Nephron progenitor cell (in vitro differentiated cells): ENCODE measurements at regions not wholly inside any gene's neighbourhood (a gene's known extent, or its start where the extent isn't known, plus 50 kb on each side); places are given as distances from the start of the nearest gene placed in this dataset.
"Not testable (repeated sequence)": the region's sequence is repeated elsewhere in the genome, so short reads cannot be mapped to it uniquely, and the experiment has no call there.

Experiments used
- DNase-seq: peaks from one replicate; pipeline ENCODE4 v3.0.0; 2021
- H3K27ac Mint-ChIP-seq: 2 replicates; pipeline ENCODE4 v1.8.0; 2021; ENCODE audit warnings: mild to moderate bottlenecking, moderate library complexity, mixed read lengths
- H3K27me3 Mint-ChIP-seq: 2 replicates; pipeline ENCODE4 v1.8.0; 2021; ENCODE audit warnings: mild to moderate bottlenecking, low read depth, mixed read lengths; ENCODE audit not compliant: poor library complexity
- H3K36me3 Mint-ChIP-seq: 2 replicates; pipeline ENCODE4 v1.8.0; 2021; ENCODE audit warnings: low read depth, mixed read lengths
- H3K4me1 Mint-ChIP-seq: 2 replicates; pipeline ENCODE4 v1.8.0; 2021; ENCODE audit warnings: mixed read lengths
- H3K4me3 Mint-ChIP-seq: 2 replicates; pipeline ENCODE4 v1.8.0; 2021; ENCODE audit warnings: mild to moderate bottlenecking, moderate library complexity, mixed read lengths
- H3K9me3 Mint-ChIP-seq: 2 replicates; pipeline ENCODE4 v1.8.0; 2021; ENCODE audit warnings: mild to moderate bottlenecking, moderate library complexity, mixed read lengths
- TF ChIP-seq, protein P1 (sequence below): fragments of 200-600 bp; sonication (generic); IDR thresholded peaks from 2 replicates; pipeline ENCODE4 v1.5.0; 2021; ENCODE audit warnings: antibody characterized with exemption

DNA sequence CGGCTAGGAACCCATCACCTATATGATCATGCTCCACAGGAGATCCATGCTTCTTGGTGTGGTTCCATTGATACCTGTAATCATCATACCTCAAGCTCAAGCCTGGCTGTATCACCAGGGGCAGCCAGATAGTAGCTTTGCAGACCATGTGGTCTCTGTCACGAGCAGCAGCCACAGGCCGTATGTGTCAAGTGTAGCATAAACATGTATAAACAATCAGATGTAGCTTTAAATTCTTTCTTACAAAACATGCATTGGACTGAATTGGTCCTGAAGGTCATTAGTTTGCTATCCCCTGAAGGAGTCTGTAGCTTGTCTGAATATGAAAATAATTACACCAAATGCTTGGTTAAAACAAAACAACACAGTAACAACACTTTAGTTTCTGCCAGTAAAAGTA lies 1223.2 kb upstream of the TMEM132C start:
- Mint-ChIP-seq H3K27ac (no peak overlapping the region), H3K4me1 (no peaks in the 10 kb centered on the region), H3K36me3 (no peaks in the 10 kb centered on the region), H3K4me3 (no peak overlapping the region), H3K9me3 (peaks cover 3% of the 10 kb centered on the region), H3K27me3 (peaks cover 3% of the 10 kb centered on the region)
- no peak for DNase-seq
- TF ChIP-seq, protein P1, sequence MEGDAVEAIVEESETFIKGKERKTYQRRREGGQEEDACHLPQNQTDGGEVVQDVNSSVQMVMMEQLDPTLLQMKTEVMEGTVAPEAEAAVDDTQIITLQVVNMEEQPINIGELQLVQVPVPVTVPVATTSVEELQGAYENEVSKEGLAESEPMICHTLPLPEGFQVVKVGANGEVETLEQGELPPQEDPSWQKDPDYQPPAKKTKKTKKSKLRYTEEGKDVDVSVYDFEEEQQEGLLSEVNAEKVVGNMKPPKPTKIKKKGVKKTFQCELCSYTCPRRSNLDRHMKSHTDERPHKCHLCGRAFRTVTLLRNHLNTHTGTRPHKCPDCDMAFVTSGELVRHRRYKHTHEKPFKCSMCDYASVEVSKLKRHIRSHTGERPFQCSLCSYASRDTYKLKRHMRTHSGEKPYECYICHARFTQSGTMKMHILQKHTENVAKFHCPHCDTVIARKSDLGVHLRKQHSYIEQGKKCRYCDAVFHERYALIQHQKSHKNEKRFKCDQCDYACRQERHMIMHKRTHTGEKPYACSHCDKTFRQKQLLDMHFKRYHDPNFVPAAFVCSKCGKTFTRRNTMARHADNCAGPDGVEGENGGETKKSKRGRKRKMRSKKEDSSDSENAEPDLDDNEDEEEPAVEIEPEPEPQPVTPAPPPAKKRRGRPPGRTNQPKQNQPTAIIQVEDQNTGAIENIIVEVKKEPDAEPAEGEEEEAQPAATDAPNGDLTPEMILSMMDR: no peak

DNA sequence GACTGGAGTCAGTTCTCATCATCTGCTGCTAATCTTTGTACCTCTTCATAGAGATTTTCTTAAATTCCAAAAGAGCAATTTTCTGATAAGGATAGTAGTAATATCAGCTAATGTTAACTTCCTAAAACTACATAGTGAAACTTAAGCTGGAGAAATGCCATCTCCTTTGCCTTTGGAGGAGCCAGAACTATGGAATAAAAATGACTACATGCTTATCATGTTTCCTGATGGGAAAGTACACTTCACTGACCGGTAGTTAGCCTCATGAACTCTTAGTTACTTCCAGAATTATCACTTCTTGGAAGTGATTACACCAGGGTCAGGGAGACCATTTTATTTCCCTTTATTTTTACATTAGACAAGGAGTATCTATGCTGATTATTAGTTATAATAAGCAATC lies 1222.1 kb upstream of the TMEM132C start:
- DNase-seq: no peak
- peaks cover 8% of the 10 kb centered on the region for H3K9me3 Mint-ChIP-seq
- no peaks in the 10 kb centered on the region for H3K4me1 Mint-ChIP-seq
- no peak overlapping the region for H3K27ac Mint-ChIP-seq
- no peak overlapping the region for H3K4me3 Mint-ChIP-seq
- no peaks in the 10 kb centered on the region for H3K36me3 Mint-ChIP-seq
- H3K27me3 Mint-ChIP-seq: peaks cover 3% of the 10 kb centered on the region
- TF ChIP-seq, protein P1: no peak

DNA sequence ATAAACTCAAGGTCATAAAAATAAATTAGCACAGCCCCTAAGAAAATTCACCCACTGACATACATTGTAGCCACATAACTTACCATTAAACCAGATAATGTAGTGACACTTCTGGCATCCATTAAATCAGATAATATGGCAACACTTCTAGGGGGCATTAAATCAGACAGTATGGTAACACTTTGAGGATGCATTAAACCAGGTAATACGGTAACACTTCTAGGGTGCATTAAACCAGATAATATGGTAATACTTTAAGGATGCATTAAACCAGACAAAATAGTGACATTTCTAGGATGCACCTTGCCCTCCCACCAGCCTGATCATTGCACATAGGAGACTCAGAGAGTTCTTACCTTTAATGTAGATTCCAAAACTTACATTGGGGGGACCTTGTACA lies 1220.5 kb upstream of the TMEM132C start:
- no peak overlapping the region for H3K27ac Mint-ChIP-seq
- DNase-seq: no peak
- peaks cover 8% of the 10 kb centered on the region for H3K9me3 Mint-ChIP-seq
- H3K36me3 Mint-ChIP-seq: no peaks in the 10 kb centered on the region
- H3K27me3 Mint-ChIP-seq: peaks cover 2% of the 10 kb centered on the region
- TF ChIP-seq, protein P1: no peak
- no peaks in the 10 kb centered on the region for H3K4me1 Mint-ChIP-seq
- no peak overlapping the region for H3K4me3 Mint-ChIP-seq

DNA sequence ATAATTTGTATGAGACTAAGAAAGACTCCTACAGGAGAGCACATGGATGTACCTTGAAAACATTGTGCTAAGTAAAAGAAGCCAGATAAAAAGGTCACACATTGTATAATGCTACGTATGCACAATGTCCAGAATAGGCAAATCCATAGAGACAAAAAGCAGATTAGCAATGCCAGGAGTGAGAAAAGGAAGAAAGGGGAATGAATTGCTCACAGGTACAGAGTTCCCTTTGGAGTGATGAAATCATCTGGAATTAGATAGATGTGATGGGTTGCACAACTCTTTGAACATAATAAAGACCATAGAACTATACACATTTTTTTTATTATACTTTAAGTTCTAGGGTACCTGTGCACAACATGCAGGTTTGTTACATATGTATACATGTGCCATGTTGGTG lies 1218.9 kb upstream of the TMEM132C start:
- H3K4me3 Mint-ChIP-seq: no peak overlapping the region
- no peaks in the 10 kb centered on the region for H3K27me3 Mint-ChIP-seq
- peaks cover 8% of the 10 kb centered on the region for H3K9me3 Mint-ChIP-seq
- H3K36me3 Mint-ChIP-seq: no peaks in the 10 kb centered on the region
- no peak for DNase-seq
- no peaks in the 10 kb centered on the region for H3K4me1 Mint-ChIP-seq
- no peak overlapping the region for H3K27ac Mint-ChIP-seq
- TF ChIP-seq, protein P1: no peak

DNA sequence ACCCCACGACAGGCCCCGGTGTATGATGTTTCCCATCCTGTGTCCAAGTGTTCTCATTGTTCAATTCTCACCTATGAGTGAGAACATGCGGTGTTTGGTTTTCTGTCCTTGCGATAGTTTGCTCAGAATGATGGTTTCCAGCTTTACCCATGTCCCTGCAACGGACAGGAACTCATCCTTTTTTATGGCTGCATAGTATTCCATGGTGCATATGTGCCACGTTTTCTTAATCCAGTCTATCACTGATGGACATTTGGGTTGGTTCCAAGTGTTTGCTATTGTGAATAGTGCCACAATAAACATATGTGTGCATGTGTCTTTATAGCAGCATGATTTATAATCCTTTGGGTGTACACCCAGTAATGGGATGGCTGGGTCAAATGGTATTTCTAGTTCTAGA lies 1218.4 kb upstream of the TMEM132C start:
- not testable (repeated sequence) for H3K9me3 Mint-ChIP-seq, H3K4me3 Mint-ChIP-seq, H3K36me3 Mint-ChIP-seq, H3K27ac Mint-ChIP-seq, H3K27me3 Mint-ChIP-seq, H3K4me1 Mint-ChIP-seq, DNase-seq

DNA sequence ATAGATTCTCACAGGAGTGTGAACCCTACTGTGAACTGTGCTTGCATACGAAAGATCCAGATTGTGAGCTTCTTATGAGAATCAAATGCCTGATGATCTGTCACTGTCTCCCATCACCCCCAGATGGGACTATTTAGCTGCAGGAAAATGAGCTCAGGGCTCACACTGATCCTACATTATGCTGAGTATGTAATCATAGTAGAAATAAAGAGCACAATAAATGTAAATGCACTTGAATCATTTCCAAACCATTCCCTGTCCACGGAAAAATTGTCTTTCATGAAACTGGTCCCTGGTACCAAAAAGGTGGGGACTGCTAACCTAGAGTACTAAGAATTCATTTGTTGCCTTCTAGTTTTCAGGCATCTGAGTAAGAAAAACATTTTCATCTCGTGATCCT lies 1215.8 kb upstream of the TMEM132C start:
- peaks cover 8% of the 10 kb centered on the region for H3K9me3 Mint-ChIP-seq
- H3K27me3 Mint-ChIP-seq: peaks cover 3% of the 10 kb centered on the region
- TF ChIP-seq, protein P1: no peak
- H3K36me3 Mint-ChIP-seq: no peaks in the 10 kb centered on the region
- H3K4me3 Mint-ChIP-seq: no peak overlapping the region
- H3K4me1 Mint-ChIP-seq: no peaks in the 10 kb centered on the region
- no peak overlapping the region for H3K27ac Mint-ChIP-seq
- no peak for DNase-seq
